SIG-M5 treated with dmso at 0.1 percent for 504 hours (cell line): ENCODE measurements at regions not wholly inside any gene's neighbourhood (a gene's known extent, or its start where the extent isn't known, plus 50 kb on each side); places are given as distances from the start of the nearest gene placed in this dataset.

Source experiments
- DNase-seq: peaks from one replicate; lab custom pipeline; 2025; ENCODE audit not compliant: unreplicated experiment; lab: John Stamatoyannopoulos, UW

- peak; percentile 39 for DNase-seq
Measured at GRCh38 chr5:126357585-126358342, 65.4 kb upstream of the GRAMD2B start.

- DNase-seq, result no peak
Measured at GRCh38 chr5:126358525-126358924, 64.7 kb upstream of the GRAMD2B start.

- DNase-seq, result no peak
Measured at GRCh38 chr5:126359884-126360283, 63.3 kb upstream of the GRAMD2B start.

- DNase-seq, result no peak
Measured at GRCh38 chr5:126360467-126360866, 62.7 kb upstream of the GRAMD2B start.

GRCh38 chr5:126363658-126364057 lies 59.6 kb upstream of the GRAMD2B start:
- peak; percentile 68 for DNase-seq

GRCh38 chr5:126364206-126364902 lies 58.9 kb upstream of the GRAMD2B start:
- DNase-seq, result no peak

GRCh38 chr5:126365446-126366198 lies 57.6 kb upstream of the GRAMD2B start:
- no peak for DNase-seq

- no peak for DNase-seq
Measured at GRCh38 chr5:126366199-126366560, 57.0 kb upstream of the GRAMD2B start.

GRCh38 chr5:126368239-126368812 lies 54.9 kb upstream of the GRAMD2B start:
- DNase-seq, result peak; percentile 60

GRCh38 chr5:126369083-126369482 lies 54.1 kb upstream of the GRAMD2B start:
- no peak for DNase-seq

- DNase-seq, result no peak
Measured at GRCh38 chr5:126369995-126370731, 53.0 kb upstream of the GRAMD2B start.

- DNase-seq, result no peak
Measured at GRCh38 chr5:126370796-126371718, 52.2 kb upstream of the GRAMD2B start.

GRCh38 chr5:126373375-126374108 lies 49.7 kb upstream of the GRAMD2B start:
- DNase-seq, result no peak
